ENCODE measurements at regions not wholly inside any gene's neighbourhood (a gene's known extent, or its start where the extent isn't known, plus 50 kb on each side); places are given as distances from the start of the nearest gene placed in this dataset.
"Not testable (repeated sequence)": the region's sequence is repeated elsewhere in the genome, so short reads cannot be mapped to it uniquely, and the experiment has no call there.

- TF ChIP-seq EZH2 (optimal IDR thresholded peaks at IDR 0.05; ENCODE audit: low read depth, low read length); EZH2phosphoT487 (IDR thresholded peaks at IDR 0.05; ENCODE audit: low read length): not testable (repeated sequence)
- TF ChIP-seq, protein P1, sequence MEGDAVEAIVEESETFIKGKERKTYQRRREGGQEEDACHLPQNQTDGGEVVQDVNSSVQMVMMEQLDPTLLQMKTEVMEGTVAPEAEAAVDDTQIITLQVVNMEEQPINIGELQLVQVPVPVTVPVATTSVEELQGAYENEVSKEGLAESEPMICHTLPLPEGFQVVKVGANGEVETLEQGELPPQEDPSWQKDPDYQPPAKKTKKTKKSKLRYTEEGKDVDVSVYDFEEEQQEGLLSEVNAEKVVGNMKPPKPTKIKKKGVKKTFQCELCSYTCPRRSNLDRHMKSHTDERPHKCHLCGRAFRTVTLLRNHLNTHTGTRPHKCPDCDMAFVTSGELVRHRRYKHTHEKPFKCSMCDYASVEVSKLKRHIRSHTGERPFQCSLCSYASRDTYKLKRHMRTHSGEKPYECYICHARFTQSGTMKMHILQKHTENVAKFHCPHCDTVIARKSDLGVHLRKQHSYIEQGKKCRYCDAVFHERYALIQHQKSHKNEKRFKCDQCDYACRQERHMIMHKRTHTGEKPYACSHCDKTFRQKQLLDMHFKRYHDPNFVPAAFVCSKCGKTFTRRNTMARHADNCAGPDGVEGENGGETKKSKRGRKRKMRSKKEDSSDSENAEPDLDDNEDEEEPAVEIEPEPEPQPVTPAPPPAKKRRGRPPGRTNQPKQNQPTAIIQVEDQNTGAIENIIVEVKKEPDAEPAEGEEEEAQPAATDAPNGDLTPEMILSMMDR (IDR thresholded peaks at IDR 0.05; ENCODE audit: low read length) = not testable (repeated sequence)
Measured at GRCh38 chr3:56924700-56925099, 123.0 kb upstream of the ARHGEF3 start.

All from MM.1S (cell line).